ENCODE measurements at regions not wholly inside any gene's neighbourhood (a gene's known extent, or its start where the extent isn't known, plus 50 kb on each side); places are given as distances from the start of the nearest gene placed in this dataset.

- Histone ChIP-seq H3K4me1 (peaks cover 0 to 22% (median 0%) of the 10 kb centered on the region in 3 donors), H3K4me3 (no peak overlapping the region), H3K9me3 (no peaks in the 10 kb centered on the region), H3K36me3 (no peaks in the 10 kb centered on the region), H3K27ac (no peak overlapping the region), H3K27me3 (no peaks in the 10 kb centered on the region)
- 31 to 35% methylated on average over 2 of the region's 2 CpGs for WGBS, 2 donors
- intact Hi-C loops (cut with DNase I) = no loop called here
- DNase-seq = no peak
- TF ChIP-seq CTCF (IDR thresholded peaks at IDR 0.05) (no peak), POLR2A (IDR thresholded peaks at IDR 0.05) (no peak)
Observed at GRCh38 chr1:87715471-87715870, 386.8 kb downstream of the LMO4 start.

- intact Hi-C loops (cut with DNase I) = no loop called here
- DNase-seq = no peak
- Histone ChIP-seq H3K9me3 (no peaks in the 10 kb centered on the region), H3K27me3 (no peaks in the 10 kb centered on the region), H3K4me1 (peaks cover 0 to 18% (median 0%) of the 10 kb centered on the region in 3 donors), H3K36me3 (no peaks in the 10 kb centered on the region), H3K4me3 (no peak overlapping the region), H3K27ac (no peak overlapping the region)
- TF ChIP-seq CTCF (IDR thresholded peaks at IDR 0.05) = no peak
- TF ChIP-seq POLR2A (IDR thresholded peaks at IDR 0.05) = no peak
- 84 to 88% methylated on average over 2 of the region's 2 CpGs for WGBS, 2 donors
Observed at GRCh38 chr1:87717157-87717670, 388.5 kb downstream of the LMO4 start.

GRCh38 chr1:87718241-87718950 lies 389.7 kb downstream of the LMO4 start:
- Histone ChIP-seq H3K36me3 (no peaks in the 10 kb centered on the region), H3K27me3 (no peaks in the 10 kb centered on the region), H3K4me1 (peaks cover 0 to 16% (median 0%) of the 10 kb centered on the region in 3 donors), H3K9me3 (no peaks in the 10 kb centered on the region), H3K4me3 (no peak overlapping the region), H3K27ac (no peak overlapping the region)
- DNase-seq = no peak
- TF ChIP-seq CTCF (IDR thresholded peaks at IDR 0.05) (peak in 1 of 6 experiments; percentile 34), POLR2A (IDR thresholded peaks at IDR 0.05) (no peak)
- WGBS, 2 donors = 39 to 50% methylated on average over 1 of the region's 1 CpG
- intact Hi-C loops (cut with DNase I) = no loop called here

- intact Hi-C loops (cut with DNase I) = no loop called here
- peaks cover 0 to 16% (median 0%) of the 10 kb centered on the region in 3 donors for H3K4me1 ChIP-seq
- DNase-seq = no peak
- no peaks in the 10 kb centered on the region for H3K27me3 ChIP-seq
- no peaks in the 10 kb centered on the region for H3K9me3 ChIP-seq
- no peak overlapping the region for H3K4me3 ChIP-seq
- TF ChIP-seq CTCF (IDR thresholded peaks at IDR 0.05) (no peak), POLR2A (IDR thresholded peaks at IDR 0.05) (no peak)
- 58 to 62% methylated on average over 3 of the region's 3 CpGs for WGBS, 2 donors
- H3K27ac ChIP-seq = no peak overlapping the region
- H3K36me3 ChIP-seq = no peaks in the 10 kb centered on the region
Observed at GRCh38 chr1:87719658-87720057, 391.0 kb downstream of the LMO4 start.

GRCh38 chr1:87720561-87720960 lies 391.9 kb downstream of the LMO4 start:
- Histone ChIP-seq H3K36me3 (no peaks in the 10 kb centered on the region), H3K27ac (no peak overlapping the region), H3K4me1 (peaks cover 0 to 16% (median 0%) of the 10 kb centered on the region in 3 donors), H3K27me3 (no peaks in the 10 kb centered on the region), H3K4me3 (no peak overlapping the region), H3K9me3 (no peaks in the 10 kb centered on the region)
- no peak for DNase-seq
- intact Hi-C loops (cut with DNase I) = no loop called here
- WGBS, 2 donors = 83% methylated on average over 2 of the region's 2 CpGs
- TF ChIP-seq CTCF (IDR thresholded peaks at IDR 0.05) (no peak), POLR2A (IDR thresholded peaks at IDR 0.05) (no peak)
